IMR-90 (cell line): ENCODE measurements at regions not wholly inside any gene's neighbourhood (a gene's known extent, or its start where the extent isn't known, plus 50 kb on each side); places are given as distances from the start of the nearest gene placed in this dataset.

Experiments
- ATAC-seq: fragments of 200-7000 bp; cut with Tn5 transposase; 2 replicates; pipeline ENCODE4 v1.9.1; 2020; ENCODE audit warnings: low read depth, mild to moderate bottlenecking, moderate library complexity
- BruUV-seq: library from RNA; stranded (reverse); fragments of 400-500 nt; replicated peaks from 2 replicates; lab custom pipeline; 2021; lab: Mats Ljungman, UMichigan
- CTCF ChIA-PET: fragments of 300-600 bp; formaldehyde crosslinking; extraction: SDS; loops from one replicate; lab custom pipeline; 2021; ENCODE audit warnings: antibody characterized with exemption; lab: Yijun Ruan, JAX
- POLR2A ChIA-PET: fragments of 300-600 bp; sonication (Branson Sonifier 250); formaldehyde crosslinking; loops from one replicate; lab custom pipeline; 2022; ENCODE audit warnings: antibody characterized with exemption; ENCODE audit not compliant: unreplicated experiment; lab: Charles Lee
- DNase-seq: peaks from one replicate; pipeline ENCODE4 v3.0.0; 2013
- H2AFZ ChIP-seq: replicated peaks from 2 replicates; pipeline ENCODE3; 2013; ENCODE audit warnings: low read length, mild to moderate bottlenecking; ENCODE audit not compliant: poor library complexity
- H2AK5ac ChIP-seq: 2 replicates; pipeline ENCODE4 v1.6.1; 2013; ENCODE audit warnings: low read depth, low read length, inconsistent platforms
- H2AK9ac ChIP-seq: replicated peaks from 2 replicates; pipeline ENCODE3; 2013; ENCODE audit warnings: mild to moderate bottlenecking, low read depth, low read length, moderate library complexity; ENCODE audit not compliant: poor library complexity
- H2BK120ac ChIP-seq: 2 replicates; pipeline ENCODE4 v1.6.1; 2013; ENCODE audit warnings: low read depth, low read length, inconsistent platforms
- H2BK15ac ChIP-seq: 3 replicates; pipeline ENCODE4 v1.6.1; 2013; ENCODE audit warnings: low read depth, low read length, inconsistent platforms
- H2BK20ac ChIP-seq: 2 replicates; pipeline ENCODE4 v1.6.1; 2013; ENCODE audit warnings: low read depth, mild to moderate bottlenecking, inconsistent platforms, low read length, moderate library complexity
- H2BK5ac ChIP-seq: 2 replicates; pipeline ENCODE4 v1.6.1; 2013; ENCODE audit warnings: mild to moderate bottlenecking, low read depth, low read length, inconsistent platforms; ENCODE audit not compliant: poor library complexity, severe bottlenecking
- H3K14ac ChIP-seq: replicated peaks from 2 replicates; pipeline ENCODE4 v1.6.1; 2013; ENCODE audit warnings: low read depth, low read length, inconsistent platforms
- H3K18ac ChIP-seq: 2 replicates; pipeline ENCODE4 v1.6.1; 2013; ENCODE audit warnings: low read depth, low read length, control low read depth
- H3K23ac ChIP-seq: 2 replicates; pipeline ENCODE4 v1.6.1; 2013; ENCODE audit warnings: low read depth, low read length, inconsistent platforms
- H3K27ac ChIP-seq: 2 replicates; pipeline ENCODE4 v1.5.1; 2013; ENCODE audit warnings: mild to moderate bottlenecking, control low read depth, low read length; ENCODE audit not compliant: insufficient read depth
- H3K27me3 ChIP-seq: 2 replicates; pipeline ENCODE4 v1.6.1; 2013; ENCODE audit warnings: low read length; ENCODE audit not compliant: control insufficient read depth, insufficient read depth
- H3K36me3 ChIP-seq: 2 replicates; pipeline ENCODE4 v1.6.1; 2013; ENCODE audit warnings: low read length, mixed read lengths; ENCODE audit not compliant: control insufficient read depth, insufficient read depth
- H3K4ac ChIP-seq: 2 replicates; pipeline ENCODE4 v1.6.1; 2013; ENCODE audit warnings: low read depth, low read length, inconsistent platforms
- H3K4me1 ChIP-seq: 2 replicates; pipeline ENCODE4 v1.6.1; 2013; ENCODE audit warnings: low read length, mixed read lengths; ENCODE audit not compliant: control insufficient read depth, insufficient read depth
- H3K4me2 ChIP-seq: 2 replicates; pipeline ENCODE4 v1.6.1; 2013; ENCODE audit warnings: low read depth, mild to moderate bottlenecking, control low read depth, low read length, moderate library complexity
- H3K4me3 ChIP-seq: 2 replicates; pipeline ENCODE4 v1.5.1; 2013; ENCODE audit warnings: low read depth, mild to moderate bottlenecking, control low read depth, low read length, moderate library complexity; ENCODE audit not compliant: insufficient read depth
- H3K56ac ChIP-seq: 2 replicates; pipeline ENCODE4 v1.6.1; 2013; ENCODE audit warnings: low read length, inconsistent platforms; ENCODE audit not compliant: insufficient read depth; ENCODE audit errors: extremely low read depth
- H3K79me1 ChIP-seq, 2 experiments: 2 replicates each; pipeline ENCODE4 v1.6.1; 2013; ENCODE audit warnings: low read length in 2 of 2, inconsistent platforms in 1 of 2, low read depth in 1 of 2
- H3K9ac ChIP-seq: 2 replicates; pipeline ENCODE4 v1.6.1; 2013; ENCODE audit warnings: low read depth, low read length, control low read depth
- H3K9me1 ChIP-seq: 2 replicates; pipeline ENCODE4 v1.6.1; 2013; ENCODE audit warnings: low read length, inconsistent platforms; ENCODE audit not compliant: insufficient read depth
- H3K9me3 ChIP-seq: 2 replicates; pipeline ENCODE4 v1.6.1; 2013; ENCODE audit warnings: low read length; ENCODE audit not compliant: control insufficient read depth, insufficient read depth
- H4K20me1 ChIP-seq: 2 replicates; pipeline ENCODE4 v1.6.1; 2013; ENCODE audit warnings: low read length, inconsistent platforms; ENCODE audit not compliant: insufficient read depth
- H4K5ac ChIP-seq: 2 replicates; pipeline ENCODE4 v1.6.1; 2013; ENCODE audit warnings: mild to moderate bottlenecking, low read depth, low read length, control low read depth
- H4K8ac ChIP-seq, 2 experiments: 2 replicates each; pipeline ENCODE4 v1.6.1; 2013; ENCODE audit warnings: low read depth in 2 of 2, low read length in 2 of 2, control low read depth in 1 of 2, inconsistent platforms in 1 of 2
- H4K91ac ChIP-seq: 2 replicates; pipeline ENCODE4 v1.6.1; 2013; ENCODE audit warnings: low read depth, low read length, inconsistent platforms; ENCODE audit not compliant: insufficient read depth
- CTCF ChIP-seq: conservative IDR thresholded peaks from 2 replicates; pipeline ENCODE4 v1.5.1; 2012; ENCODE audit warnings: mild to moderate bottlenecking, low read depth, low read length, improper control_type of control experiment
- MXI1 ChIP-seq: IDR thresholded peaks from 2 replicates; pipeline ENCODE4 v1.6.1; 2012; ENCODE audit warnings: low read depth, mild to moderate bottlenecking, low read length, moderate library complexity, borderline replicate concordance
- NFE2L2 ChIP-seq: fragments of 150-350 bp; IDR thresholded peaks from 2 replicates; pipeline ENCODE4 v1.6.1; 2016; ENCODE audit warnings: low read depth, mild to moderate bottlenecking, low read length
- RFX5 ChIP-seq: IDR thresholded peaks from 2 replicates; pipeline ENCODE4 v1.8.0; 2012; ENCODE audit warnings: low read depth, mild to moderate bottlenecking, low read length, moderate library complexity
- WGBS, 2 experiments: methylation state at CpG; one replicate each; pipeline versions ENCODE4 v1.1.5 to v1.1.7; 2013; ENCODE audit warnings: missing lambda C conversion rate in 2 of 2; ENCODE audit not compliant: insufficient read length in 1 of 2; ENCODE audit errors: extremely low coverage in 2 of 2; 5-methylcytosine and 5-hydroxymethylcytosine counted together
- dilution Hi-C: fragments of 300-500 bp; cut with HindIII; formaldehyde crosslinking; loops from one replicate; pipeline ENCODE4 v1.14.3; 2018; ENCODE audit warnings: low sequenced_read_pairs; ENCODE audit not compliant: unreplicated experiment
- in situ Hi-C: fragments of 300-500 bp; cut with MboI; formaldehyde crosslinking; loops from 3 replicates; pipeline ENCODE4 v1.14.3; 2019; ENCODE audit warnings: low sequenced_read_pairs, inconsistent platforms, mixed read lengths
- intact Hi-C: fragments of 100-400 bp; cut with micrococcal nuclease; formaldehyde crosslinking; loops from 2 replicates; pipeline ENCODE4 v1.10.0; 2022

- Histone ChIP-seq H2BK15ac (no peak overlapping the region), H2BK5ac (no peak overlapping the region), H3K23ac (no peak overlapping the region), H3K36me3 (no peaks in the 10 kb centered on the region), H4K8ac (no peak overlapping the region), H3K9me3 (peaks cover 5% of the 10 kb centered on the region; the same call in 1 of the 2 replicates), H3K4ac (no peak overlapping the region), H2BK20ac (no peak overlapping the region), H2AK9ac (no peak overlapping the region), H3K4me1 (no peaks in the 10 kb centered on the region; the same call in 1 of the 2 replicates), H3K9ac (no peak overlapping the region), H2BK120ac (no peak overlapping the region), H4K91ac (no peak overlapping the region), H3K18ac (no peak overlapping the region), H2AFZ (no peak overlapping the region), H3K27ac (no peak overlapping the region), H3K79me1 (no peaks in the 10 kb centered on the region), H3K4me3 (no peak overlapping the region), H3K56ac (no peak overlapping the region), H3K14ac (no peak overlapping the region), H3K4me2 (no peak overlapping the region), H4K20me1 (no peaks in the 10 kb centered on the region), H3K9me1 (no peaks in the 10 kb centered on the region), H2AK5ac (no peak overlapping the region), H4K5ac (no peak overlapping the region), H3K27me3 (peaks cover 7% of the 10 kb centered on the region)
- no TSS peak for BruUV-seq
- no peak for DNase-seq
- ATAC-seq, result no peak
- 54% methylated on average over 4 of the region's 4 CpGs; no CpG with 5 or more reads in 1 of the 2 experiments for WGBS, 2 experiments
- no peak for TF ChIP-seq RFX5
- no peak for TF ChIP-seq NFE2L2
- TF ChIP-seq CTCF, result no peak
- TF ChIP-seq MXI1, result no peak
- ChIA-PET CTCF (no interaction called here), POLR2A (no interaction called here)
- intact Hi-C loops (no loop called here), dilution Hi-C loops (no loop called here), in situ Hi-C loops (no loop called here)
Observed at GRCh38 chr15:100820528-100820927, 59.1 kb upstream of the ALDH1A3 start.
